DND-41 (cell line): ENCODE measurements at regions not wholly inside any gene's neighbourhood (a gene's known extent, or its start where the extent isn't known, plus 50 kb on each side); places are given as distances from the start of the nearest gene placed in this dataset.
"Not testable (repeated sequence)": the region's sequence is repeated elsewhere in the genome, so short reads cannot be mapped to it uniquely, and the experiment has no call there.

ENCODE experiments used
- ATAC-seq: fragments of 200-7000 bp; cut with Tn5 transposase; 3 replicates; pipeline ENCODE4 v1.9.1; 2021; ENCODE audit warnings: low read depth; ENCODE audit not compliant: insufficient read depth
- DNase-seq: peaks from one replicate; pipeline ENCODE4 v3.0.0-alpha.2; 2020
- H2AFZ ChIP-seq: 2 replicates; pipeline ENCODE4 v1.6.0; 2012; ENCODE audit warnings: low read depth, low read length
- H3K27ac ChIP-seq: 2 replicates; pipeline ENCODE4 v1.5.1; 2012; ENCODE audit warnings: low read length, inconsistent platforms
- H3K27me3 ChIP-seq: fragments of 200-600 bp; sonication (generic); 2 replicates; pipeline ENCODE4 v1.6.0; 2012; ENCODE audit warnings: low read length, mild to moderate bottlenecking, inconsistent platforms; ENCODE audit not compliant: insufficient read depth, poor library complexity
- H3K36me3 ChIP-seq: 2 replicates; pipeline ENCODE4 v1.5.1; 2012; ENCODE audit warnings: low read length, inconsistent platforms; ENCODE audit not compliant: insufficient read depth
- H3K4me1 ChIP-seq: 2 replicates; pipeline ENCODE4 v1.5.1; 2012; ENCODE audit warnings: mild to moderate bottlenecking, low read length; ENCODE audit not compliant: insufficient read depth
- H3K4me2 ChIP-seq: 2 replicates; pipeline ENCODE4 v1.6.0; 2012; ENCODE audit warnings: mild to moderate bottlenecking, moderate library complexity, low read length, inconsistent platforms; ENCODE audit not compliant: insufficient read depth
- H3K4me3 ChIP-seq, 2 experiments: fragments of 200-600 bp in 1 of 2; shearing (Covaris generic) in 1 of 2; 2 replicates each; pipeline ENCODE4 v1.5.1; 2012 to 2016; ENCODE audit warnings: inconsistent platforms in 2 of 2, low read length in 2 of 2, mild to moderate bottlenecking in 2 of 2, low read depth in 1 of 2, moderate library complexity in 1 of 2
- H3K79me2 ChIP-seq: 2 replicates; pipeline ENCODE4 v1.6.0; 2012; ENCODE audit warnings: low read length, inconsistent platforms; ENCODE audit not compliant: insufficient read depth
- H3K9ac ChIP-seq: 2 replicates; pipeline ENCODE4 v1.6.0; 2012; ENCODE audit warnings: low read depth, mild to moderate bottlenecking, inconsistent platforms, low read length, moderate library complexity
- H3K9me3 ChIP-seq: 2 replicates; pipeline ENCODE4 v1.5.1; 2012; ENCODE audit warnings: low read length, moderate library complexity, mild to moderate bottlenecking, inconsistent platforms; ENCODE audit not compliant: insufficient read depth, severe bottlenecking
- H4K20me1 ChIP-seq: 2 replicates; pipeline ENCODE4 v1.6.0; 2012; ENCODE audit warnings: low read length; ENCODE audit not compliant: insufficient read depth
- CTCF ChIP-seq: IDR thresholded peaks from 2 replicates; pipeline ENCODE4 v1.5.1; 2012; ENCODE audit warnings: borderline replicate concordance, low read length, moderate library complexity, mild to moderate bottlenecking; ENCODE audit not compliant: poor library complexity, severe bottlenecking; ENCODE audit errors: extremely low read depth
- EZH2 ChIP-seq: IDR thresholded peaks from 3 replicates; pipeline ENCODE4 v1.6.1; 2012; ENCODE audit warnings: borderline replicate concordance, low read depth, mild to moderate bottlenecking, moderate library complexity, low read length, inconsistent platforms; ENCODE audit not compliant: severe bottlenecking

DNA sequence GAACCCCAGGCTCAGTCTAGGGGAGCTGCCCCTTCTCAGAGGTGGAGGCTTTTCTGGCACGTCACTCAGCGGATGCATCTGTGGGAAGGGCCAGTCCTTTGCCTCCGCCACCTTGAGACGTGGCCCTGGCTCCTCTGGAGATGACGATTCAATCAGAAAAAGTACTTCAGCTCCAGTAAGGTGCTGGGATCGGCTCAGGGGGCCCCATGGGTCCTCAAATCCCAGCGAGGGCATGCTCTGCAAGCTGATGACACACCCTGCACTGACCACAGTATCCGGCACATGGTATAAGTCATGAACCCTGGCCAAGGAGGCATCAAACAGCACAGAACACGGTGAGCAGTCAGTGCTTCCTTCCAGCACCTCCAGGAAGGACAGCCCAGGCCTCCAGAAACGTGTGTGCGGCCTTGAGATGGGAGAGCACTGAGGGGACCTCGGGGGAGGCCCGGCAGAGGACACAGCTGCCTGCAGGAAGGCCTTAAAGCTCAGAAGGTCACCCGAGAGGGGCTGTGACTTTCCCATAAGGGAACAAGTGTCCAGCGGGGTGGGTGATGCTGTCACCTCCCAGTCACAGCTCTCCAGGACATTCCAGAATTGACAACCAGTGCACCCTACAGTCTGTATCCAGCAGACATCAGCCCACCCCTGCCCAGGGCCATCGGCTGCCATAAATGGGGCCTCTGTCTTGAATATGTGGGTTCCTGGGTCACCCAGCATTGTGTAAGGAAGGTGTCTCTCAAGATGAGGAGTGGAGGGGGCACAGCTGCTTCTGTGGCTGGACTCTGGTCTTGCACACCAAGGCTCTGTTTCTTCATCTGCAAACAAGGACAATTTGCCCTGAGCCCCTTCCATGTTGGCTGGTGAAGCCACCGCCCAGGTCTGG lies 205.8 kb downstream of the NDUFA10 start:
- Histone ChIP-seq H3K27me3 (no peaks in the 10 kb centered on the region), H3K79me2 (no peaks in the 10 kb centered on the region), H3K4me2 (no peak overlapping the region), H4K20me1 (no peaks in the 10 kb centered on the region), H2AFZ (no peak overlapping the region), H3K4me3 (no peak overlapping the region), H3K27ac (no peak overlapping the region), H3K9ac (no peak overlapping the region), H3K4me1 (peaks cover 10% of the 10 kb centered on the region), H3K9me3 (no peaks in the 10 kb centered on the region), H3K36me3 (no peaks in the 10 kb centered on the region)
- ATAC-seq, result no peak
- DNase-seq, result no peak
- TF ChIP-seq CTCF (no peak), EZH2 (no peak)

DNA sequence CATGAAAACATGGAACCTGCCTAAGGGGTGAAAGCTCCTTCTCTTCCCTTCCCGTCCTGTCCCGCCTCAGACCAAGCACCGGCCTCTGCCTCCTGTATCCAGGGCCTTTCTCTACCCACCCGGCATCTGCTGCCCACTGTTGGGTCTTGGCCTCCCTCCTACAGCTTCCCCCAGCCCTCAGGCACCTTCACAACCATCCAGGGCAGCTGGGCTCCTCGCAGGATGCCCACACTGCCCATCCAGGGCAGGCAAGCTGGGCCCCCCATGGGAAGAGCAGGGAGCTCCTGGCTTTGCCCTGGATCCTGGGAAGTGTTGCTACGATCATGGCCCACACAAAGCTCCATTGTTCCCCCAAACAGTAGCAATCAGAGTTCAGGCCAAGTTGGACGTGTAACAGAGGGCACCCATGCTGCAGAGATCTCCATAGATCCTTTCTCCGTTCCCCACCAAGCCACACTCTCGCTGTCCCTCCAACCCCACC lies 206.6 kb downstream of the NDUFA10 start:
- Histone ChIP-seq H3K27ac (no peak overlapping the region), H3K4me3 (no peak overlapping the region), H3K9ac (no peak overlapping the region), H3K36me3 (no peaks in the 10 kb centered on the region), H3K27me3 (no peaks in the 10 kb centered on the region), H2AFZ (no peak overlapping the region), H3K4me1 (0 out of 2 replicates have a peak, but pooled peaks cover 7% of the 10 kb centered on the region), H3K79me2 (no peaks in the 10 kb centered on the region), H3K4me2 (no peak overlapping the region), H4K20me1 (no peaks in the 10 kb centered on the region), H3K9me3 (no peaks in the 10 kb centered on the region)
- DNase-seq, result no peak
- TF ChIP-seq EZH2, result no peak
- no peak for TF ChIP-seq CTCF
- ATAC-seq, result peak; percentile 13; the same call in 1 of the 3 replicates

DNA sequence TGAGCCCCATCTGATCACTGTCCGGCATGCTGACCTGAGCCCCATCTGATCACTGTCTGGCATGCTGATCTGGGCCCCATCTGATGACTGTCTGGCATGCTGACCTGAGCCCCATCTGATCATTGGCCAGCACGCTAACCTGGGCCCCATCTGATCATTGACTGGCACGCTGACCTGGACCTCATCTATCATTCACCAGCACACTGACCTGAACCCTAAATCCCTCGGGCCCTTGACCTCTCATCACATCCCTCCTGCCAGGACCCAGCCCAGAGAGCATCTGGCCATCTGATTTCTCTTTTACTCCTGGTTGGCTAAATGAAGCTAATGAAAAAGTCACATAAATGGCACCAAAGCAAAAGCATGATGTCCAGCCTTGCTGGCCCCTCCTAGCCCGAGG lies 207.1 kb downstream of the NDUFA10 start:
- H3K9me3 ChIP-seq, result no peaks in the 10 kb centered on the region
- no peak for TF ChIP-seq EZH2
- TF ChIP-seq CTCF, result no peak
- DNase-seq (no peak), ATAC-seq (no peak)
- H3K27ac ChIP-seq, result no peak overlapping the region
- H3K4me3 ChIP-seq, result no peak overlapping the region
- H3K4me1 ChIP-seq, result 0 out of 2 replicates have a peak, but pooled peaks cover 7% of the 10 kb centered on the region
- H3K27me3 ChIP-seq, result no peaks in the 10 kb centered on the region
- no peak overlapping the region for H3K9ac ChIP-seq
- no peaks in the 10 kb centered on the region for H3K36me3 ChIP-seq
- H3K79me2 ChIP-seq, result no peaks in the 10 kb centered on the region
- no peaks in the 10 kb centered on the region for H4K20me1 ChIP-seq
- no peak overlapping the region for H3K4me2 ChIP-seq
- H2AFZ ChIP-seq, result no peak overlapping the region

DNA sequence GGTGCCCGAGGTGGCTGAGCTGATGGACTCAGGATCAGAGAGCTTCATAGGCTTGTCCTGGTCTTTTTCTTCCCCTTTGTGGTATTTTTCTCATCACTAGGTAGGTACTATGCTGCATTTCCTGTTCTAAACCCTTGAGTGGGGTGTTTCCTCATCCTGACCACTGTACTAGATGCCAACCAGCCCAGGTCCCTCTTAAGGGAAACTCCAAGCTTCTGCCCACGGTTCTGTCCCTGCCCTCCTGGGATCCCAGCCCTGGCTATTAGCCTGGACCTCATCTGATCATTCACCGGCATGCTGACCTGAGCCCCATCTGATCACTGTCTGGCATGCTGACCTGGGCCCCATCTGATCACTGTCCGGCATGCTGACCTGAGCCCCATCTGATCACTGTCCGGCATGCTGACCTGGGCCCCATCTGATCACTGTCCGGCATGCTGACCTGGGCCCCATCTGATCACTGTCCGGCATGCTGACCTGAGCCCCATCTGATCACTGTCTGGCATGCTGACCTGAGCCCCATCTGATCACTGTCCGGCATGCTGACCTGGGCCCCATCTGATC lies 207.6 kb downstream of the NDUFA10 start:
- H4K20me1 ChIP-seq, result not testable (repeated sequence)

More for the DNA sequence above, 207.6 kb downstream of the NDUFA10 start:
- DNase-seq, H3K27me3 ChIP-seq, H3K9ac ChIP-seq, H3K36me3 ChIP-seq, H3K79me2 ChIP-seq, H3K9me3 ChIP-seq, H3K4me1 ChIP-seq, H2AFZ ChIP-seq, H3K4me3 ChIP-seq, H3K4me2 ChIP-seq: not testable (repeated sequence)
- peak overlapping the region; percentile 53; the same call in 1 of the 2 replicates for H3K27ac ChIP-seq
- ATAC-seq, result peak; percentile 43; the same call in 2 of the 3 replicates
